GM12874 (cell line): ENCODE measurements at regions not wholly inside any gene's neighbourhood (a gene's known extent, or its start where the extent isn't known, plus 50 kb on each side); places are given as distances from the start of the nearest gene placed in this dataset.

Experiments
- TF ChIP-seq, protein P1 (sequence below): IDR thresholded peaks from 2 replicates; pipeline ENCODE4 v1.5.1; 2011; ENCODE audit warnings: low read depth, mild to moderate bottlenecking, control low read depth, low read length, moderate library complexity; ENCODE audit not compliant: insufficient read depth

- TF ChIP-seq, protein P1, sequence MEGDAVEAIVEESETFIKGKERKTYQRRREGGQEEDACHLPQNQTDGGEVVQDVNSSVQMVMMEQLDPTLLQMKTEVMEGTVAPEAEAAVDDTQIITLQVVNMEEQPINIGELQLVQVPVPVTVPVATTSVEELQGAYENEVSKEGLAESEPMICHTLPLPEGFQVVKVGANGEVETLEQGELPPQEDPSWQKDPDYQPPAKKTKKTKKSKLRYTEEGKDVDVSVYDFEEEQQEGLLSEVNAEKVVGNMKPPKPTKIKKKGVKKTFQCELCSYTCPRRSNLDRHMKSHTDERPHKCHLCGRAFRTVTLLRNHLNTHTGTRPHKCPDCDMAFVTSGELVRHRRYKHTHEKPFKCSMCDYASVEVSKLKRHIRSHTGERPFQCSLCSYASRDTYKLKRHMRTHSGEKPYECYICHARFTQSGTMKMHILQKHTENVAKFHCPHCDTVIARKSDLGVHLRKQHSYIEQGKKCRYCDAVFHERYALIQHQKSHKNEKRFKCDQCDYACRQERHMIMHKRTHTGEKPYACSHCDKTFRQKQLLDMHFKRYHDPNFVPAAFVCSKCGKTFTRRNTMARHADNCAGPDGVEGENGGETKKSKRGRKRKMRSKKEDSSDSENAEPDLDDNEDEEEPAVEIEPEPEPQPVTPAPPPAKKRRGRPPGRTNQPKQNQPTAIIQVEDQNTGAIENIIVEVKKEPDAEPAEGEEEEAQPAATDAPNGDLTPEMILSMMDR: no peak
Measured at GRCh38 chr5:117504305-117504704, 929.7 kb upstream of the SEMA6A start.

DNA sequence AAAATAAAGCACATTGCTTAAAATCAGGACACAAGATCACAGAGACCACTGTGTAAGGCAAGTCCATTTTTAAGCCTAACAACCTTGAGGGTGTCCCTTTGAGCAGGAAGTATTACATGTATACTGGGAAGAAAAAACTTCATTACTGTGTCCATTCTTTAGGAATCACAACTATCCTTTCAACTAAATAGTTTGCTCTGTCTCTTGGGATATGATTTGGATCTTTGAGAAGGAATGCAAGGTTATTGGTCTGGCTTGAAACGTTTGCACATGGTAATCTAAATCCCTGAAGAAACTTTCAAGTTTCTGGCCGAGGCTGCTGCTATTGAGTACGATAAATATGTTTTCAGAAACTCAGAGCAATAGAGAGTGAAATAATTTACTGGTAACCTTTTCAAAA lies 923.0 kb upstream of the SEMA6A start:
- TF ChIP-seq, protein P1: no peak

DNA sequence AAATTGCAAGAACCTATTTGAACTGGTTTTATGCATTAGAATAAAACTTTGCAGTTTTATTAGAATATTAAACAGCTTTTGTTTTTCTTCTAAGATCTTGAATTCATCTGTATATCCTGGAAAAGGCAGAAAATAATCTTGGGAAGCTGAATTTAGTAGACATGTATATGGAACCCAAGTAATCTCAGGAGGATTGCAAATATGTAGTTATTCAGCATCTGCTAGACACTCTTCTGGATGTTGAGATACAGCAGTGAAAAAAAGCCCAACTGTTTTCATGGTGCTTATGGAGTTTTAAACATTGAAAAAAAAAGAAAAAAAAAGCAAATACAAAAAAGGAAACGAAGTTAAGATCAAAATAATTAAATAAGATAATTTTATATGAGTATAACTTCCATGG lies 922.2 kb upstream of the SEMA6A start:
- TF ChIP-seq, protein P1: no peak

DNA sequence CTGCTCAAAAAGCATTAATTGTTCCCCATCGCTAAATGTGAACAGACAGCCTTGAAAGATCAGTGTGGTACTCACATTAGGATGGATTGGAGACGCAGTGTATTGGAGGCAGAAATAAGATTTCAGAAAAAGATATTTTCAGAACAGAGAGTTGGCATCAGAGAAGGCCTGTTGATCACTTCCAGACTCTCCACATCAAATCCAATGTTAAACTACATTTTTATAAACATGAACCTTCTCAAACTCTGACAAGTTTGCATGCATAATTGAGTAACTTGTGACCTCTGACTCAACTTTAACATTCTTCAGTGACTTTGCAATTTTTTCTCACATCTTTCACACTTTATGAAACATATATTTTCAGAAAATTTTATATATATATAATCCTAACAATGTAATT lies 919.6 kb upstream of the SEMA6A start:
- TF ChIP-seq, protein P1: no peak

GRCh38 chr5:117488976-117489500 lies 914.4 kb upstream of the SEMA6A start:
- TF ChIP-seq, protein P1: no peak

GRCh38 chr5:117487556-117487955 lies 912.9 kb upstream of the SEMA6A start:
- TF ChIP-seq, protein P1: no peak

DNA sequence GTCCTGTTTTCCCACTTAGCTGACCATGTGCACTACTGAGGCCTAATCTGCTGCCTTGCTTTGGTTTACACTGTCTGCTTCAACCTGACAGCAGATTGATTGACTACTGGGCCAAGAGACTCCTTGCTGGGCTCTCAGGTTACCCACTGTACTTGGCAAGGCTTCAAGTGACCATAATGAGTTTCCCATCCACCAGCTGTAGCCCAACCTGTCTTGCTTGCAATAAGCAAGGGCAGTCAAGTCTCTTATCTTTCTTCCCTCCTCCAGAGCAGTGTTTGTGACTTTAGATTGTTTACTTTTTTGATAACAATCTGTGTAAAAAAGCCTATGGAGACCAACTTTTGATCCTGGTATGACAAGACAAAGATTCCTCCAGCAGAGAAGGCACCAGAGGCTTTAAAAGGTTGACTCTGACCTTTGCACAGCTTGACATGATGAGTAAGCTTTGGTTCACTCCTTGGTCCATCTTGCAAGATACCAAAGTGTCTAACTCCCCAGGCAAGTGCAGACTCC lies 912.3 kb upstream of the SEMA6A start:
- TF ChIP-seq, protein P1: no peak
